SK-N-MC (cell line): ENCODE measurements at regions not wholly inside any gene's neighbourhood (a gene's known extent, or its start where the extent isn't known, plus 50 kb on each side); places are given as distances from the start of the nearest gene placed in this dataset.

Experiments
- EZH2 ChIP-seq: fragments of 200-600 bp; sonication (generic); IDR thresholded peaks from one replicate; pipeline ENCODE4 v1.6.1; 2017; ENCODE audit warnings: antibody characterized with exemption
- FOXP2 ChIP-seq: optimal IDR thresholded peaks from 2 replicates; pipeline ENCODE3; 2011; ENCODE audit warnings: mild to moderate bottlenecking, moderate library complexity; ENCODE audit not compliant: insufficient read depth; ENCODE audit errors: extremely low read length, control extremely low read depth
- POLR2AphosphoS5 ChIP-seq: IDR thresholded peaks from 2 replicates; pipeline ENCODE4 v1.6.1; 2012; ENCODE audit warnings: mild to moderate bottlenecking, low read depth, low read length, borderline replicate concordance

DNA sequence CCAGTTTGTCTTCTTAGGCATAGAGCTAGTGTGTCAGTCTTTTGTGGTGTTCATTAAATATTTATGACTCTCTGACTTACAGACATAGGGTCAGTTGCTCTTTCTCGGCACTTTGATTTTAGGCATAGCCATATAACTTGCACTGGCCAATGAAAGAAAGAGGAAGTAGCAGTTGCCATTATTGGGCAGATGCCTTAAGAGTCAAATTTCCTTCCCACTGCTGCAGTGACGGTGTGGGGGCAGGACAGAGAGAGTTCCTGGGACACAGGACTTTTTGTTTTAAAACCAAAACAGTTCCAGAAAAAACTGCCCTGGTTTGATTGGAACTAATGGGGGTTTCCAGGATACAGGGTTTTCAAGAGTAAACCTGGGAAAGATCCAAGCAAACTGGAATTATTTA lies 60.2 kb upstream of the PHF14 start:
- TF ChIP-seq EZH2 (no peak), POLR2AphosphoS5 (no peak), FOXP2 (no peak)
